Activated CD4-positive, alpha-beta memory T cell treated with anti-CD3 and anti-CD28 coated beads, Interleukin-2, amount 10 ng/mL, durations not matched to agents 7 days and 5 days (primary cell): ENCODE measurements at regions not wholly inside any gene's neighbourhood (a gene's known extent, or its start where the extent isn't known, plus 50 kb on each side); places are given as distances from the start of the nearest gene placed in this dataset.
A peak's percentile ranks its signal among the peaks of the same experiment; 100 is the strongest.

Source experiments
- CTCF ChIA-PET: fragments of 350-600 bp; sonication (Branson Sonifier 250); formaldehyde crosslinking; loops from one replicate; lab custom pipeline; 2021; ENCODE audit warnings: antibody characterized with exemption, inconsistent platforms; lab: Charles Lee
- POLR2A ChIA-PET: fragments of 350-600 bp; sonication (Branson Sonifier 250); formaldehyde crosslinking; loops from one replicate; lab custom pipeline; 2021; ENCODE audit warnings: antibody characterized with exemption; lab: Charles Lee
- DNase-seq: peaks from one replicate; pipeline ENCODE4 v3.0.0-alpha.2; 2020
- H3K27ac Mint-ChIP-seq: one replicate; pipeline ENCODE4 v1.8.0; 2021; ENCODE audit warnings: mild to moderate bottlenecking, mixed read lengths
- H3K27me3 Mint-ChIP-seq: one replicate; pipeline ENCODE4 v1.8.0; 2021; ENCODE audit warnings: mixed read lengths
- H3K36me3 Mint-ChIP-seq: one replicate; pipeline ENCODE4 v1.8.0; 2021; ENCODE audit warnings: low read depth, mixed read lengths
- H3K4me1 Mint-ChIP-seq: one replicate; pipeline ENCODE4 v1.8.0; 2021; ENCODE audit warnings: mixed read lengths
- H3K4me3 Mint-ChIP-seq: one replicate; pipeline ENCODE4 v1.8.0; 2021; ENCODE audit warnings: mild to moderate bottlenecking, mixed read lengths
- H3K9me3 Mint-ChIP-seq: one replicate; pipeline ENCODE4 v1.8.0; 2021; ENCODE audit warnings: mixed read lengths

DNA sequence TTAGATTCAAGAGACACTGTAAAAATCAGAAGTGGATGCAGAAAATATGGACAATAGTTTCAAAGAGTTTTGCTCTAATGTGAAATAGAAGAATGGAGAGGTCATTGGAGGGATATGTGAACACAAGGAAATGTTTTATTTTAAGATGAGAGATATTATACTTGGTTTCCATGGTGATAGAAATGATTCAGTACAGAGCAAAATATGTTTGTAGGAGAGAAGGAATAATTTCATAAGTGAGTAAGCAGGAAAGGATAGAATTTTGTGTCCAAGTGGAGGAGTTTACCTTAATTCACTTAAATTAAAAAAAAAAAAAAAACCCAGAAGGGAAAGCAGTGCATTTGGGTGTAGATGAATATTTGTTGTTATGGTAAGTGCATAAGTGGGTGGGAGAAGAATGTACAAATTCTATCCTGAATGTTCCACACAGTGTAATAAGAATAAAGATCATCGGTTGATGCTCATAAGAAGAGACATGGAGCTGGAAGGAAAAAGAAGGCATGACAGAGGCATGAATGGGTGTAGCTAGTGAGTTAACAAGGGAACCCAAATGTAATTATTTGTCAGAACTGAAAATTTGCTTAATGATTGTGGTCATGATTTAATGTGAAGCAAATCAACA lies 688.9 kb upstream of the GJE1 start:
- Mint-ChIP-seq H3K4me1 (no peaks in the 10 kb centered on the region), H3K36me3 (no peaks in the 10 kb centered on the region), H3K27ac (no peak overlapping the region), H3K9me3 (no peaks in the 10 kb centered on the region), H3K27me3 (peaks cover 4% of the 10 kb centered on the region), H3K4me3 (no peak overlapping the region)
- CTCF ChIA-PET, result no interaction called here
- no peak for DNase-seq
- POLR2A ChIA-PET, result no interaction called here

DNA sequence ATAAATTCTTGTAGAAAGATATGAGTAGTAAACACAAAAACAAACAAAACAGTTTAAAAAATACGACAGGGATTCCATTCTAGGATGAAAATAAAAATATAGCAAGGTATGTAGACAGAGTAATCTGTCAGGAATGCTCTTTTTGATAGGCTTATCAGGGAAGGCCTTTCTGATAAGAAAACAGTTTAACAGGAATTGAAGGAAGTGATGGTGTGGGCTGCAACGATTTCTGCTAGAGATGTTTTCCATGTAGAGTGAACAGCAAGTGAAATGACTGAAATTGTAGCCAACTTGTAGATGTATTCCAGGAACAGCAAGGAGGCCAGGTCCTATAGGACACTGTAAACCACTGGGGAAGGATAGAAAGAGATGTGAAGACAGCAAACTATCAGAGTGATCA lies 689.7 kb upstream of the GJE1 start:
- Mint-ChIP-seq H3K4me3 (no peak overlapping the region), H3K9me3 (no peaks in the 10 kb centered on the region)

DNA sequence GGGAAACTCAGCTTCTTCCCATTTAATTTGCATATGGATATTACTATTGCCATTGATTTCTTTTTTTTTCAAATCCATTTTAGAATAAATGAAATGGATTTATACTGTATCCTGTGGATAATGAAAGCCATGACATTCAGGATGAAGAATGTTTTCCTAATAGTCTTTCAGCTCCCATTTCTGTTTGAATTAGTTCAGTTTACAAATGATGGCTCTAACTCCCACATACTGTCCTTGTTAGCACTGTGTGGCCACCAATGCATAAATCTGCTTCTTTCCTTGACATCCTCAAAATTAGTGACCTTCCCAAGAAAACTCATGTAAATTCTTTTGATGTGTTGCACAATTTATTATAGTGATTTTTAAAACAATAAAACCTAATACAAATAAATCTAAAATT lies 693.2 kb upstream of the GJE1 start:
- no peak overlapping the region for H3K4me3 Mint-ChIP-seq
- H3K4me1 Mint-ChIP-seq, result no peaks in the 10 kb centered on the region
- H3K27ac Mint-ChIP-seq, result no peak overlapping the region
- no peaks in the 10 kb centered on the region for H3K9me3 Mint-ChIP-seq
- H3K27me3 Mint-ChIP-seq, result no peaks in the 10 kb centered on the region
- CTCF ChIA-PET, result no interaction called here
- POLR2A ChIA-PET, result no interaction called here
- H3K36me3 Mint-ChIP-seq, result no peaks in the 10 kb centered on the region
- DNase-seq, result no peak

More for the DNA sequence above, 689.7 kb upstream of the GJE1 start:
- Mint-ChIP-seq H3K27me3 (peaks cover 4% of the 10 kb centered on the region), H3K36me3 (no peaks in the 10 kb centered on the region), H3K4me1 (no peaks in the 10 kb centered on the region), H3K27ac (no peak overlapping the region)
- no peak for DNase-seq
- ChIA-PET CTCF (no interaction called here), POLR2A (no interaction called here)

DNA sequence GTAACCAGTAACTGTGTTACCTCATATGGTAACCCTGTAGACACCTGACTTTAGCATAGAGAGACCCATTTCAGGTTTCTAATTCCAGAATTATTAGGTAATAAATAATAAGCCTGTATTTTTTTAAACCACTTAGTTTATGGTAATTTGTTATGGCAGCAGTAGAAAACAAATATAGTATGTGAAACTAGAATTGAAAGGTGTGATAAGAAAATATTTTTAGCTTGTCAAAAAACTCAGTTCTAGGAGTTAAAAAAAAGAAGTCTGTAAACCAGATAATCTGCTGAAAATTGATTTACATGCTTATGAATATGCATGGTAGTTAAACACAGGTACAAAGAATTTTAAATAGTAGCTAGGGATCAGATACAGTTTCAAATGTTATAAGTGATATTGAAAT lies 695.0 kb upstream of the GJE1 start:
- DNase-seq, result no peak
- H3K4me1 Mint-ChIP-seq, result no peaks in the 10 kb centered on the region
- POLR2A ChIA-PET, result no interaction called here
- H3K4me3 Mint-ChIP-seq, result no peak overlapping the region
- peaks cover 2% of the 10 kb centered on the region for H3K27me3 Mint-ChIP-seq
- CTCF ChIA-PET, result no interaction called here
- H3K9me3 Mint-ChIP-seq, result no peaks in the 10 kb centered on the region
- no peaks in the 10 kb centered on the region for H3K36me3 Mint-ChIP-seq
- no peak overlapping the region for H3K27ac Mint-ChIP-seq

DNA sequence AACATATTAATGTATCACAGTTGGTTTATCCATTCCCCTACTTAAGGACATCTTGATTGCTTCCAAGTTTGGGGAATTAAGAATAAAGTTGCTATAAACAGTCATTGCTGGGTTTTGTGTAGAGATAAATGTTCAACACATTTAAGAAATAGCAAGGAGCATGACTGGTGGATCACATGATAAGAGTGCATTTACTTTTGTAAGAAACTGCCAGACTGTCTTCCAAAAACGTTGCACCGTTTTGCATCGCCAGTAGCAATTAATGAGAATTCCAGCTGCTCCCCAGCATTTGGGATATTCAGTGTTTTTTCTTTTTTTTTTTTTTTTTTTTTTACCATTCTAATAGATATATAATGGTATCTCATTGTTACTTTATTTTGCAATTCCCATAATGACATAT lies 695.7 kb upstream of the GJE1 start:
- no peaks in the 10 kb centered on the region for H3K36me3 Mint-ChIP-seq
- H3K4me1 Mint-ChIP-seq, result no peaks in the 10 kb centered on the region
- H3K27me3 Mint-ChIP-seq, result peaks cover 2% of the 10 kb centered on the region
- no peak overlapping the region for H3K27ac Mint-ChIP-seq
- POLR2A ChIA-PET, result no interaction called here
- DNase-seq, result no peak
- CTCF ChIA-PET, result no interaction called here
- H3K9me3 Mint-ChIP-seq, result no peaks in the 10 kb centered on the region
- no peak overlapping the region for H3K4me3 Mint-ChIP-seq

DNA sequence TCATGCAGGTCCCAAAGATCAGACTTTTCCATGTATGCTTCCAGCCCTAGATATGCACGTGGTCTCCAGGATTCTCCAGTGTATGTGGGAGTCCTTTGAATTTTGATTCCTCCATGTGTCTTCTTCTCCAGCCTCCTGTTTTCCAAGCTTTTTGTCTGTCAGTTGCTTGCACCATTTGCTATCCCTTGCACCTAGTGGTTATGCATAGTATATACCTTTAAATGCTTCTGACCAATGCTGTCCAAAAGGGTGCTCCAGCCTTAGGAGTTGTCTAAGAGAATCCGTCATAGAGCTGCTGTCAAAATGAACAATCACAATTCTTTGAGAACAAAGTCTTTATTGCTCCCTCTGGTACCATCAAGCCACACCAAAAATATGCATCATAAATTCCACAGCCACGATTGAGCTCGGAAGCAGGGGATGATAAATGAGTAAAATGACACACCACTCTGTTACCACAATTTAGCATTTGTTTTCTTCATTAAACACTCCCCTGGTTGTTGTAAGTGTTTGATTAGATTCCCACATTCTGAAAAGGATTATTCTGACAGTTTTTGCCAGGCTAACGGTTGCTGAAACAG lies 706.2 kb upstream of the GJE1 start:
- POLR2A ChIA-PET, result no interaction called here
- DNase-seq, result no peak
- H3K4me3 Mint-ChIP-seq, result no peak overlapping the region
- no peaks in the 10 kb centered on the region for H3K27me3 Mint-ChIP-seq
- no peaks in the 10 kb centered on the region for H3K36me3 Mint-ChIP-seq
- H3K27ac Mint-ChIP-seq, result no peak overlapping the region
- no peaks in the 10 kb centered on the region for H3K4me1 Mint-ChIP-seq
- H3K9me3 Mint-ChIP-seq, result peaks cover 6% of the 10 kb centered on the region
- CTCF ChIA-PET, result interaction anchor here (1.0 kb wide), 1 partner anchor 137 kb away, joined by 3 read pairs; no protein-coding TSS in a partner anchor

DNA sequence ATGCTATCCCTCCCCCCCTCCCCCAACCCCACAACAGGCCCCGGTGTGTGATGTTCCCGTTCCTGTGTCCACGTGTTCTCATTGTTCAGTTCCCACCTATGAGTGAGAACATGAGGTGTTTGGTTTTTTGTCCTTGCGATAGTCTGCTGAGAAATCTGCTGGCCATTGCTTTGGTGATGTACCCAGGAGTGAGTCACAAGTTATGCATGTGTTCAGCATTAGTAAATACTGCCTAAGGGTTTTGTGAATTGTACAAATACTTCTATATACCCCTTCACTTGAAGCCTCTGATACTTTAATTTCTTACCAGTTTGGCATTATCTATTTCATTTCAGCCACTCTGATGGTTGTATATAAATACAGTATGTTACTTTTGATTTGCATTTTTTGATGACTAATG lies 711.3 kb upstream of the GJE1 start:
- H3K4me3 Mint-ChIP-seq, result no peak overlapping the region
- CTCF ChIA-PET, result no interaction called here
- no peaks in the 10 kb centered on the region for H3K36me3 Mint-ChIP-seq
- no peak overlapping the region for H3K27ac Mint-ChIP-seq
- no peaks in the 10 kb centered on the region for H3K27me3 Mint-ChIP-seq
- no peaks in the 10 kb centered on the region for H3K9me3 Mint-ChIP-seq
- POLR2A ChIA-PET, result no interaction called here
- H3K4me1 Mint-ChIP-seq, result no peaks in the 10 kb centered on the region
- DNase-seq, result no peak

DNA sequence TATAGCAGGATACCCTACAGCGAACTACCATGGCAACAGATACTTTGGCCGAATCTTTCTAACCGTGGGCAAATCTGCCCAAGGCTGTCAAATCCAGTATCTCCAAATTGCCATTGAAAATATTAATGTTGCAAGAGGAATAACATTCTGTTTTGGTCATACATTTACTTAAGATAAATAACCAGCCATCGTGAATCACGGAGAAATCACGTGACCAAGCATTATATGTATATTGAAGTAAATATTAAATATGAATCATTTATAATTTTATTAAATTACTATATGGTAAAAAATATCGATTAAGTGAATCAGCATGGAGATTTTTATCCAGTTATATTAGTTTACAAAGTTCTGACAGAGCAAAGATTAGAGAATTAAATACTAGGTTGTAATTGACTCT lies 714.6 kb upstream of the GJE1 start:
- Mint-ChIP-seq H3K27ac (no peak overlapping the region), H3K27me3 (no peaks in the 10 kb centered on the region), H3K9me3 (no peaks in the 10 kb centered on the region), H3K4me1 (no peaks in the 10 kb centered on the region), H3K4me3 (no peak overlapping the region), H3K36me3 (no peaks in the 10 kb centered on the region)
- CTCF ChIA-PET, result no interaction called here
- POLR2A ChIA-PET, result no interaction called here
- DNase-seq, result no peak

DNA sequence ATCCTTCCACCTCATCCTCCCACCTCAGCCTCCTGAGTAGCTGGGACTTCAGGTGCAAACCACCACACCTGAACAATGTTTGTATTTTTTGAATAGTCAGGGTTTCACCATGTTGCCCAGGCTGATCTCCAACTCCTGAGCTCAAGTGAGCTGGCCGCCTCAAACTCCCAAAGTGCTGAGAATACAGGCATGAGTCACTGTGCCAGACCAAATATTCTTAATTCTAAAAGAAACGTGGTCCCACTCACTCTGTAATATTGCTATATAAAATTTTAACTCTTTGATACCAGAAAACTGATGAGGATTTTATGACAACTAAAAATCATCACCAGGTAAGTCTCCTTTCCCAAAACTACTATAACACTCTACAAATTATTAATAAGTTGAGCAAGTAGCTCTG lies 716.8 kb upstream of the GJE1 start:
- H3K9me3 Mint-ChIP-seq, result no peaks in the 10 kb centered on the region
- no peaks in the 10 kb centered on the region for H3K4me1 Mint-ChIP-seq
- H3K4me3 Mint-ChIP-seq, result no peak overlapping the region
- CTCF ChIA-PET, result no interaction called here
- DNase-seq, result no peak
- no peaks in the 10 kb centered on the region for H3K27me3 Mint-ChIP-seq
- POLR2A ChIA-PET, result no interaction called here
- no peak overlapping the region for H3K27ac Mint-ChIP-seq
- no peaks in the 10 kb centered on the region for H3K36me3 Mint-ChIP-seq

DNA sequence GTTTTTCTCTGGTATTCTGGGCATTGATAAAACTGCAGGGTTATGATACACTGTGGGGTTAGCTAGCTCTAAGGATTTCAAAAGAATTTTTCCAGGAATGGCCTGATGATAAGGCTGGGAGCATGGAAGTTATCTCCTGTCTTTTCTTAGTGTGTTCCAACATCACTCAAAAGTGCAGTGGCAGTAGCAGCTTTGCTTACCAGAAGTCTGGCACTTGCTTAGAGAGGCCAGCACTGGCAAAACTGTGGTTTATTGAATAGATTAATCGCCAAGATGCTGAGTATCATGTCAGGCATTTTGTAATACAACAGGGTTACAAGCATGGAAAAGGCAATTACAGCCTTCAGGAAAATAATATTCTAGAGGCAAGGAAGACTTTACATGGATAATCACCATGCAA lies 719.5 kb upstream of the GJE1 start:
- H3K4me1 Mint-ChIP-seq, result no peaks in the 10 kb centered on the region
- CTCF ChIA-PET, result no interaction called here
- POLR2A ChIA-PET, result no interaction called here
- H3K4me3 Mint-ChIP-seq, result no peak overlapping the region
- H3K9me3 Mint-ChIP-seq, result peaks cover 14% of the 10 kb centered on the region
- no peaks in the 10 kb centered on the region for H3K27me3 Mint-ChIP-seq
- H3K27ac Mint-ChIP-seq, result no peak overlapping the region
- no peaks in the 10 kb centered on the region for H3K36me3 Mint-ChIP-seq
- DNase-seq, result no peak

DNA sequence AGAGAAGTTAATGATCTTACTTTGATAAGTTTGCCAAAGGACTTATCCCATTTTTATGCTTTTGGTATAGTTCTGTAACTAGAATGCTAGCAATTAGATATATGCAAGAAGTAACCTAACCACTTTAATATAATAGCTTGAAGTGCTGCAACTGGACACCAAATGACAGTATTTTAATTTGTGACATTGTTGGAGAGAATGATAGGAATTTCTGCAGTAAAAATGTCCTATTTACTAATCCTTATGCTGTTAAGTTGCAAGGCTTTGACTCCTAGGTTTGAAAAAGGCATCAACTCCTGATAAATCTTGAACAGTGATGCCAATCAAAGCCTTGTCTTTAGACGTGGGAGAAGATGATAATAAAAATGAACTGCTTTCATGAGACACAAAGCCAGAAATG lies 726.0 kb upstream of the GJE1 start:
- ChIA-PET POLR2A (no interaction called here), CTCF (no interaction called here)
- H3K9me3 Mint-ChIP-seq, result peaks cover 30% of the 10 kb centered on the region
- no peak for DNase-seq
- no peak overlapping the region for H3K27ac Mint-ChIP-seq
- peaks cover 19% of the 10 kb centered on the region for H3K4me1 Mint-ChIP-seq
- H3K27me3 Mint-ChIP-seq, result no peaks in the 10 kb centered on the region
- no peak overlapping the region for H3K4me3 Mint-ChIP-seq
- no peaks in the 10 kb centered on the region for H3K36me3 Mint-ChIP-seq

DNA sequence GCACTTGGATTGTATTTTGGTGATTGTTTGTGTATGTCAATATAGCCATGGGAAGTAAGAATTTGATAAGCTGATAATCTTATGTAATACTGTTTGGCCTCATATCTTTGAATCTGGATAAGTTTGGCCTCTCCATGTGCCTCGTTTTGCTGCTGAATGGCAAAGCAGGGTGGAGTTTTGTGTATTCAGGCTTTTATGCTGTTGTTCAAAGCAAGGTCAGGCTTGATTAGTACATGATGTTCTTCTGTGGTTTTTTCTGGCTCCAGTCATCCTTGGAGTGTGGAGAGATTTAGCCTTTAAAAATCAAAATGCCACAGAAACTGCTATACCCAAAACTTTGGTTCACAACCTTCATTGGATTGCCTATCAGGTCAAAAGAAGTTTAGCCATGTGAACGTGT lies 728.9 kb upstream of the GJE1 start:
- H3K4me3 Mint-ChIP-seq, result no peak overlapping the region
- DNase-seq, result no peak
- ChIA-PET CTCF (no interaction called here), POLR2A (no interaction called here)
- peaks cover 23% of the 10 kb centered on the region for H3K9me3 Mint-ChIP-seq
- peaks cover 19% of the 10 kb centered on the region for H3K4me1 Mint-ChIP-seq
- no peak overlapping the region for H3K27ac Mint-ChIP-seq
- no peaks in the 10 kb centered on the region for H3K27me3 Mint-ChIP-seq
- H3K36me3 Mint-ChIP-seq, result no peaks in the 10 kb centered on the region

DNA sequence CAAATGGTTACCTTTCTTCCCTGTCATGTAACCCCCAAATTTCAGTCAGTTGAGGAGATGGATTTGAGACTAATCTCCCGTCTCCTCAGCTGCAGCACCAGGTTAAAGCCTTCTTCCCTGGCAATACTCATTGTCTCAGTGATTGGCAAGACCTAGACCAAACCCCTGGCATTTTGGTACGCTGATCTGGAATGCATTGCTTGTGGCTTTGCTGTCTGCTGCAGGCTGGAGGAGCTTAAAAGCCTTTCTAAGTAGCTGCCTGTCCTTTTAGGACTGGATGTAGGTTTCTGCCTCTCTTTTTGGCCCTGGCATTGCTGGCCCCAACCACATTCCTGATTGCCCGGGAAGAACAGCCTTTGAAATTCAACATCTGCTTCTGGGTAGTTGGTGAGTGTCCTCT lies 729.6 kb upstream of the GJE1 start:
- H3K4me3 Mint-ChIP-seq, result no peak overlapping the region
- POLR2A ChIA-PET, result no interaction called here

DNA sequence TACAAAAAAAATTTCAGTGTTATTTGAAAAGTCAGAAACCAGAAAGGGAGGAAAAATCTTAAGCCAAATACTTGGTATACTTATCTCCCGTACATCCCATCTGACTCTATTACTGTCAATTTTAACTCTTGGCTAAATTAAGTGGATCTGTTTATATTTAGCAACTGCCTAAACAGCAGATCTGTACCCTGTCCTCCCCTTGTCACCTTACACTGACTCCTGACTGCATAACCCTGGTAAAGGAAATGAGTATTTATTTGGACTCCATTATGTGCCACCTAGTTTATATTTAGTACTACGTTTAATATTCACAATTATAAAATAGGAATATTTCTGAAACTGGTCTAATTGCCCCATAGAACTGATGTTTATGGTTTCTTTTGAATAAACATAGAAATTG lies 730.2 kb upstream of the GJE1 start:
- DNase-seq, result no peak
- Mint-ChIP-seq H3K4me3 (no peak overlapping the region), H3K27me3 (no peaks in the 10 kb centered on the region), H3K27ac (no peak overlapping the region), H3K9me3 (peaks cover 13% of the 10 kb centered on the region), H3K4me1 (peaks cover 19% of the 10 kb centered on the region), H3K36me3 (no peaks in the 10 kb centered on the region)
- POLR2A ChIA-PET, result no interaction called here
- CTCF ChIA-PET, result no interaction called here

More for the DNA sequence above, 729.6 kb upstream of the GJE1 start:
- DNase-seq, result no peak
- peaks cover 19% of the 10 kb centered on the region for H3K4me1 Mint-ChIP-seq
- H3K27ac Mint-ChIP-seq, result peak overlapping the region; percentile 28
- CTCF ChIA-PET, result no interaction called here
- no peaks in the 10 kb centered on the region for H3K27me3 Mint-ChIP-seq
- H3K36me3 Mint-ChIP-seq, result no peaks in the 10 kb centered on the region
- H3K9me3 Mint-ChIP-seq, result peaks cover 15% of the 10 kb centered on the region
